H7 (cell line): ENCODE measurements at regions not wholly inside any gene's neighbourhood (a gene's known extent, or its start where the extent isn't known, plus 50 kb on each side); places are given as distances from the start of the nearest gene placed in this dataset.
"Not testable (repeated sequence)": the region's sequence is repeated elsewhere in the genome, so short reads cannot be mapped to it uniquely, and the experiment has no call there.

ENCODE experiments used
- DNase-seq: peaks from one replicate; pipeline ENCODE4 v3.0.0; 2012
- H3K27me3 ChIP-seq: 2 replicates; pipeline ENCODE4 v1.6.0; 2011; ENCODE audit warnings: mild to moderate bottlenecking, low read length; ENCODE audit not compliant: control insufficient read depth, insufficient read depth
- H3K36me3 ChIP-seq: replicated peaks from 2 replicates; pipeline ENCODE4 v1.5.1; 2011; ENCODE audit warnings: low read length; ENCODE audit not compliant: control insufficient read depth, insufficient read depth
- H3K4me3 ChIP-seq: 2 replicates; pipeline ENCODE4 v1.5.1; 2011; ENCODE audit warnings: low read depth, mild to moderate bottlenecking, control low read depth, low read length, moderate library complexity; ENCODE audit not compliant: insufficient read depth

DNA sequence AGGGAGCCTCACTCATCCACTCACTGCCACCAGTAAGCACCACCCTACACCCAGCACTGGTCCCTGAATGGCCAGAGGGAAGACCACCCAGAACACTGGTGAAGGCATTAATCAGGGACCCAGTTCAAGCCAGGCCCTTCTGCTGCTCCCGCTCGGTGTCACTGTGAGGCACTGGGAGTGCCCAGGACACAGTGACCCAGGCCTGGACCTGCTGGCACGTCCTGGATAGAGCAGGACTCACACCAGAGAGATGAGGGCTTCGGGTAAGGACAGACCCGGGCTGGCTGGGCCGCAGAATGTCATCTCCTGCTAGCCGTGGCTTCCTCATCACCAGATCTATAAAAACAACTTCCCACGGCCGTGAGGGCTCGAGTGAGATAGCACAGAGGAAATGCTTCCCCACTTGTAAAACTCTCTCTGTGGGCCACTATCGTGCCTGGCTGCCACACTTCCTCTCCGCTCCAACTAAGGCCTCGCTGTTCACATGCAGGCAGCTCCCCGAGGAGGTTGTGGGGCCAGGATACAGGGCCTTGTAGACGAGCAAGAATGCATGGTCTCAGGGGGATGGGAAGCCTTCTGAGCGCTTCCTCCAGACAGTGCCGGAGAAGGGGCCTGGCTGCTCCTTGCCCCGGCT is 158.1 kb downstream of the NPIPB11 start:
- not testable (repeated sequence) for H3K36me3 ChIP-seq, H3K27me3 ChIP-seq, DNase-seq, H3K4me3 ChIP-seq

DNA sequence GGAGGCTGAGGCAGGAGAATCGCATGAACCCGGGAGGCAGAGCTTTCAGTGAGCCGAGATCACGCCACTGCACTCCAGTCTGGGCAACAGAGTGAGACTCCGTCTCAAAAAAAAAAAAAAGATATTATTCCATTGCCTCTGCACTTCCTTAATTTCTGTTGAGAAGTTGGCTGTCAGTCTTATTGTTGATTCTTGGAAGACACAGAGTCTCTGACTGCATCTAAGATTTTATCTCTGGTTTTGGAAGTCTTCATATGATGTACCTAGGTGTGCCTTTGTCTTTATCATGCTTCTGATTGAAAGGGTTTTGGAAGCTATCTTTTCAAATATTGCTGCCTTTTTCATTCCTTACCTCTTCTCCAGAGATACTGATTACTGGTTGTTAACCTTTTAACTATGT is 160.4 kb downstream of the NPIPB11 start:
- not testable (repeated sequence) for H3K27me3 ChIP-seq, DNase-seq, H3K36me3 ChIP-seq, H3K4me3 ChIP-seq

DNA sequence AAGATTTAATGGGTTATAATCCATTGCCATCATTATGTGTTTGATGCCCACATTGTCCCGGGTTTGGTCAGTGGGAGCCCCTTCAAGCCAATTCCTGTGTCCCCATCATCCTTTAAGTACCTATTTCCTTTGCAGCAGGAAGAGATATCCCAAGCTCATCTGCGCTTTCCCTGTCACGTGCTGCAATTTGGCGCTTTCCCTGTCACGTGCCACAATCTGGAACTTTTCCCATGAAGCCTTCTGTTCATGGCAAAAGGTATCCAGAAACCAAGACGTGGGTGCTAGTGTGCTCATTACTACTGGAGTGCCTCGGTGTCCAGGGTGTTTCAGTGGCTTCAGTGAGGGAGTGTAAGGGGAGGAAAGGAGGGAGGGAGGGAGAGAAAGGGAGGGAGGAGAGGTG is 168.5 kb downstream of the NPIPB11 start:
- Histone ChIP-seq H3K27me3 (no peaks in the 10 kb centered on the region), H3K36me3 (no peaks in the 10 kb centered on the region), H3K4me3 (no peak overlapping the region)
- DNase-seq = no peak

DNA sequence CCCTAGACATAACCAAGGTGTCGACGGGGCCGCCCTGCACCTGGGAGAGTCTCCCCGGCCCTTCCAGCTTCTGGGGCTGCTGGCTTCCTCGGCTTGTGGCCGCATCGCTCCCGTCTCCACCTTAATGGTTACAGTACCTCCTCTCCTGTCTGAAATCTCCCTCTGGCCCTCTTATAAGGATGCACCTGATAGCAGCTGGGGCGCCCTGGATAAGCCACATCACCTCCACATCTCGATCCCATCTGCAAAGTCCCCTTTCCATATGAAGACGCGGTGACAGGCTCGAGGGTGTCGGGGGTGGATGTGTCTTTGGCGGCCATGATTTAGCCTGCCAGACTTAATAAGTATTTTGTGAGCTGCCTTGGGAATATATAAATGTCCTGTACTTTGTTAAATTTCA is 169.0 kb downstream of the NPIPB11 start:
- H3K36me3 ChIP-seq, DNase-seq, H3K4me3 ChIP-seq, H3K27me3 ChIP-seq: not testable (repeated sequence)

DNA sequence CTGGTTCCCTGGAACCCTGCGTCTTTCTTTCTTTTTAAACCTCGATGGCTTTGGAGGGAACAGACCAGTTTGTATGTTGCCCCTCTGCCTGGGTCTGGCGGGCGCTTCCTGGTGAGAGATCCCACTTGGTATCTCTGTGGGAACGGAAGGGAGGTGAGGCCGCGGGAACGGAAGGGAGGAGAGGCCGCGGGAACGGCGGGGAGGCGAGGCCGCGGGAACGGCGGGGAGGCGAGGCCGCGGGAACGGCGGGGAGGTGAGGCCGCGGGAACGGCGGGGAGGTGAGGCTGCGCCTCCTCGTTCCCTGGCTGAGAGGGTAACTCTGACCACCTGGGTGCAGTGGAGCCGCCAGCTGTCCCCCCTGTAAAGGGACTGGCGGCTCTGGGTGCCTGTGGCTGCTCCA is 169.5 kb downstream of the NPIPB11 start:
- not testable (repeated sequence) for H3K4me3 ChIP-seq, H3K36me3 ChIP-seq, H3K27me3 ChIP-seq, DNase-seq

DNA sequence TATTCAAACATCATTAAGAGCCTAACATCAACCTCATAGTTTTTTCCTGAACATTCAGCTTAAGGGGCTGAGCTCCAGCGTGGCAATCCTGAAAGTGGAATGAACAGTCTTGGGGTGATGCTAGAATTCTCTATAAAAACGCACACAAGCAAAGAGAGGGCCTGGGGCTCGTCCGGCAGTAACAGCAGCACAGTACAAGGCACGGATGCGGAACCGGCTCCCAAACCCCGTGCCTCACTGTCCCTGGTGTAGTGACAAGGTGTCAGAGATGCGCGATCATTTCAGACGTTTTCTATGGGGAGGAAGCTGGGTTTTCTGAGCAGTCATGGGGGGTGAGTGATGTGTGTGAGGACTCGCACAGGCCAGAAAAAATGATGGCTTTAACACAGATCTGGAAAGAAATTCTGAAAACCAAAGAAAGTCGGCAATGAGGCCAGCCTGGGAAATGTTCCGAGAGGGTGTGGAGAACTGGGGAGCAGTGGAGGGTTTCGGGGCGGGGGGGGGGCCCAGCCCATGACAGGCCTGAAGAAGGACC is 170.6 kb downstream of the NPIPB11 start:
- not testable (repeated sequence) for H3K4me3 ChIP-seq, DNase-seq, H3K27me3 ChIP-seq, H3K36me3 ChIP-seq

DNA sequence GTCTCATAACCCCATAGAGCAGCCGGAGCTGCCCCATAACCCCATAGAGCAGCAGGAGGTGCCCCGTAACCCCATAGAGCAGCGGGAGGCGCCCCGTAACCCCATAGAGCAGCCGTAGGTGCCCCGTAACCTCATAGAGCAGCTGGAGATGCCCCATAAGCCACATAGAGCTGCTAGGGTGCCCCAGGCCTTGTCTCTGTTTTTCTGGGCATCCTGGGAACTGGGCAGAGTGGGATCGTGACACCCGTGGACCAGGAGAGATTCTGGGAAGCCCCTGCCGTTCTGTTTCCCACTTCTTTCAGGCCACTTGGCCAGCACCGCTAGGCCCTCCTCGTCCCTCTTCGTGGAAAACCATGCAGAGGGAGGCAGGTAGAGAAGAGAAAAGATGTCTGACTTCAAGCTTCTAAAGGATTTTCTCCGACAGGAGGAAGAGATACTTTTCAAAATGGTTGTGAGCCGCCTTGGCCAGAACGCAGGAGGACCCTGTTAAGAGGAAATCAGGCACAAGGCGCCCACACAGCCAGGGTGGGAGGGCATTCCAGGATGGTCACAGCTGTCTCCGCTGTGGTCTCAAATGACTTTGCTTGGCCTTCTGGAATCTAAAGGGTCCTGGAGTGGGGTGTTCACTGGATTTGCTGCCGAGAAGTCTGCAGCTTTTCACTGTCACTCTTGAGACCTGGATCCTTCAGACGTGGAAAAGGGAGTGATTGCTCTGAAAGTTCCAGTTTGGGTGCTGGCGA is 171.8 kb downstream of the NPIPB11 start:
- H3K27me3 ChIP-seq, H3K4me3 ChIP-seq, H3K36me3 ChIP-seq, DNase-seq: not testable (repeated sequence)

DNA sequence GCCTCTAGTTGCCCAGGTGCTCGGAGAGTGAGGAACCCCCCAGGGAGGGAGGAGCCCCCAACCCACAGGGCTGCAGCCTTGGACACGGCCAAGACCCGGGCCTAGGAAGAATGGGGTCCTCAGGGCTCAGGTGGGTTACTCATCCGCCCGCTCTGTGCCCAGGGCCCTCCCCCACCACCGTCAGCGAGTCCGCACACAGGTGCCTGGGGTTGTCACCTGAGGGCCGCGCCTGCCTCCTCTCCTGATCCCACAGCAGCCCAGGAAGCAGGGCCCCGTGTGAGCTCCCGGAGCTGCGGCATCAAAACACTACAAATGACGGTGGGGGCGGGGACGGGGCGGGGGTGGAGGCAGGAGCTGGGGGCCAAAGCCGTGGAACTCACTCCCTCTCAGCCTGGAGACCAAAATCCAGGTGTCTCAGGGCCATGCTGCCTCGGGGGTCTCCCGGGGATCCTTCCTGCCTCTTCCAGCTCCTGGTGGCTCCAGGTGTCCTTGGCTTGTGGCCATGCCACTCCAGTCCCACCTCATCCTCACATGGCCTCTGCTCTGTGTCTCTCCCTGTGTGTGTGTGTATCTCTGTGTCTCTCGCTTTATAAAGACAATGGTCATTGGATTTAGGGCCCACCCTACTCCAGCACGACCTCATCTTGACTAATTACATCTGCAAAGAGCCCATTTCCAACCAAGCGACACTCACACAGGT is 172.7 kb downstream of the NPIPB11 start:
- H3K27me3 ChIP-seq, DNase-seq, H3K36me3 ChIP-seq, H3K4me3 ChIP-seq: not testable (repeated sequence)

DNA sequence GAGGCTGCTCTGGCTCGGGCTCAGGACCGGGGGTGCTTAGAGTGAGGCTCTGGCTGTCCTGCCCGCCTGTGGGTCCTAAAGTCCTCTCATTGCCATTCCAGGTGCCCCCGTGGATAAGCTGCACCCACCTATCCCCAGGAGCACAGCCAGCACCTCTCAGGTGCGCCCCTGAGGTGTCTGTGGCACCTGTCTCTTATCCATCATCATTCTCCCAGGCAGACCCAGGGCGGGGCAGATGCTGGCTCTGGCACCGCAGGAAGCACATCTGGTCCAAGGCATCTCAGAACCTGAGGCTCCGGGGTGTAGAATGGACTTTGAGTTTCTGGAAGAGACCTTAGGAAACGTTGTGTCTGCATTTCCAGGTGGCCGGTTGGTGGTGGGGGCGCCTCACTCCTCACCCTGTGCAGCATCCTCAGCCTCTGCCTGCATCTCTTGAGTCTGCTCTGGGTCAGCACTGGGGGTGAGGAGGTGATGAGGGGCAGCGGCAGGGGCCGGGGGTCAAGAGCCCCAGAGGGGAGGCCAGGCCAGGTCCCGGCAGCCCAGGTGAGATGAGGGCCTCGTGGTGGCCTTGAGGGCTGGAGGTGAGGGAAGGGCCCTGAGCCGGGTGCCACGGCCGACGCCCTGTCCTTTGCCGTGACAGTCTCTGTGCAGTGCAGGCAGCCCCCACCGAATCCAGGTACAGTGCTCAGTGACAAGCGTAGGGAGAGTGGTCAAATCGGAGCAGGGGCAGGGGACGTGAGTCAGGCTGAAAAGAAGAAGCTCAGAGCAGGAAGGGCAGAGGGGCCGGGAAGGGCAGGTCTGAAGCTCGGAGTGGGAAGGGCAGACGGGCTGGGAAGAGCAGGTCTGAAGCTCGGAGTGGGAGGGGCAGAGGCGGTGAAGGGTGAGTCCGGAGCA is 173.5 kb downstream of the NPIPB11 start:
- Histone ChIP-seq H3K27me3 (no peaks in the 10 kb centered on the region), H3K4me3 (no peak overlapping the region), H3K36me3 (no peaks in the 10 kb centered on the region)
- no peak for DNase-seq

DNA sequence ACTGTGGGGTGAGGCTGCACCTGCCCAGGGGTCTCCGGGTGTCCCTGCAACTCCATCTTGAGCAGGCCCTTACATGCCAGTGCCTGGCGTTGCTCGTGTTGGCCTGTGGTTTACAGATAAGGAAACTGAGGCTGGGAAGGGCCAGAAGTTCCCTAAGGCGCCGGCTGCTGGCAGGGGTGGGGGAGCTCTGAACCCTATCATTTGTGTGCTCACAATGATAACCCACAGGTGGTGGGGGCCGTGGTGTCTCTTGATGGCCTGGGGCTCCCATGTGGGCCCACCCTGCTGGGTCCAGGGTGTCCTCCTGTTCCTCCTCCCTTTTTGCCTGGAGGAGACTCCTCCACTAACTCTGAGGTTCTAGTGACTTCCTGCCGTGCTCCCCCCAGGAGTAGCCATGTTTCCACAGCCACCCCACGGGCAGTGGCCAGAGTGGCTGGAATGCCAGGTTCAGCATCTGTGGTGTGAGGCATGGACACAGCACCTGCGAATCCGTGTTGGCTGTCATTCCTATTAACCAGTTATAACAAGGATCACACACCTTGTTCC is 174.3 kb downstream of the NPIPB11 start:
- DNase-seq, H3K36me3 ChIP-seq, H3K27me3 ChIP-seq, H3K4me3 ChIP-seq: not testable (repeated sequence)

DNA sequence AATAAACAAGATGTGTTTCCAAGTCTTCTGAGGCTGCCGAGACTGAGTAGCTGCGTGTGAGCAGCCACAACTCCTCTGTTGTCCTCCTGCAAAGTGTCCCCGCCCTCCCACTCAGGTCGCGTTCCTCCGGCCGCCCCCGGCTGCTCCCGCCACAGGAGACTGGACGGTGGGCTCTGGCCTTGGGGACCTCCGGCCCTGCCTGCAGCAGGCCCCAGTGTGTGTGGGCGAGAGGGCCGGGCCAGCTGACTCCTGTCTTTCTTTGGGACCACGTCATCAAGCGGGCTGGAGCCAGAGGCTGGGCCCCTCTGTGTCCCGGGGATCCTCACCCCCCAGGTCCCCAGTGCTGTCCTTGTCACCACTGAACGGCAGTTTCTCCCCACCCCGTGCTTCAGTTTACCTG is 175.3 kb downstream of the NPIPB11 start:
- DNase-seq = no peak
- H3K27me3 ChIP-seq = no peaks in the 10 kb centered on the region
- H3K36me3 ChIP-seq = no peaks in the 10 kb centered on the region
- no peak overlapping the region for H3K4me3 ChIP-seq

DNA sequence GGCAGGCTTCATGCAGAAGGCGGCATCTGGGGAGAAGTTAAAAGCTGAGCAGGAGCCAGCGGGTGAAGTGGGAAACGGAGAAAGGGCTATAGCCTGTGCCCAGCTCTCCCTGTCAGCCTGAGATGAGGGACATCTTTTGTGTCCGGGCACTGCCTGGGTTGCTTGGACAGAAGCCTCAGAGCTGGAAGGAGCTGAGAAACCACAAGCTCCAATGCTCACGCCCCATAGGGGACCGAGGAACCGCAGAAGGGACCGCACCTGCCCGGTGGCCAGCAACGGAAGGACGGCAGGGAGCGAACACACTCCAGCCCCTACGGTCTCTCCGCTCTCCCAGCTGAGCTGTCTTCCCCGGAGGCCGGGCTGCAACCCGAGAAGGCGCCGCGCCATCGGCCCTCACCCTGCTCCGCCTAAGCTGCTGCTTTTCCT is 175.8 kb downstream of the NPIPB11 start:
- peak; percentile 77 for DNase-seq

DNA sequence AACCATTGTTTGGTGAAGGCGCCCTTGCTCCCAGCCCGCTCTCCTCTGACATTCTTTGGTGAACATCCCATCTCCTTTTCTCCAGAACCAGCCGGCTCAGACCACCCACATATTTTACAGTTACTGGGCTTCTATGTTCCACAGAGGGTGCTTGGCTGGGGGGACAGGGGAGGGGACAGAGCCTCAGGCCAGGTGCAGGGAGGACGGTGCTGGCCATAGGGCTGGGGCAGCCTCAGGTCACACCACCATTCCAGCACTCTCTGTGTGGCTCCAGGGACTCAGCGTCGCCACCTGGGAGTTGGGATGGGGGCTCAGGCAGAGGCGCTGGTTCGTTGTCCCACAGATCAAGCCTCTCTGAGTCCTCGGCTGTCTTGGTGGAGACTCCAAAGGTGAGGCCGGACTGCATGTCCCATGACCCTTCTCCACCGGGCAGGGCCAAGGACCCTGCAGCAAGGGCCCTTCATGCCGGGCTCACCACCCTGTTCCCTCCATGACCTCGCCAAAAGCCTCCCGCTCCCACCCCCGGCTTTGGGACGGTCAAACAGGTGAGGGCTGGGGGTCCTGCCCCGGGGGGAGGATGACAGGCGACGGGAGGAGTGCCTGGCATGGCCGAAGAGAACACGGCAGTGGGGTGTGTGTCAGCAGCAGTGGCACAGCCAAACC is 176.4 kb downstream of the NPIPB11 start:
- H3K27me3 ChIP-seq = not testable (repeated sequence)

More for the DNA sequence above, 175.8 kb downstream of the NPIPB11 start:
- Histone ChIP-seq H3K4me3 (no peak overlapping the region), H3K36me3 (no peaks in the 10 kb centered on the region), H3K27me3 (no peaks in the 10 kb centered on the region)

More for the DNA sequence above, 176.4 kb downstream of the NPIPB11 start:
- peak; percentile 56 for DNase-seq
- not testable (repeated sequence) for H3K4me3 ChIP-seq, H3K36me3 ChIP-seq
